HS-5 (cell line): ENCODE measurements at regions not wholly inside any gene's neighbourhood (a gene's known extent, or its start where the extent isn't known, plus 50 kb on each side); places are given as distances from the start of the nearest gene placed in this dataset.
A peak's percentile ranks its signal among the peaks of the same experiment; 100 is the strongest.

Experiments used
- DNase-seq: peaks from one replicate; pipeline ENCODE4 v3.0.0-alpha.2; 2012; ENCODE audit warnings: low read depth

DNA sequence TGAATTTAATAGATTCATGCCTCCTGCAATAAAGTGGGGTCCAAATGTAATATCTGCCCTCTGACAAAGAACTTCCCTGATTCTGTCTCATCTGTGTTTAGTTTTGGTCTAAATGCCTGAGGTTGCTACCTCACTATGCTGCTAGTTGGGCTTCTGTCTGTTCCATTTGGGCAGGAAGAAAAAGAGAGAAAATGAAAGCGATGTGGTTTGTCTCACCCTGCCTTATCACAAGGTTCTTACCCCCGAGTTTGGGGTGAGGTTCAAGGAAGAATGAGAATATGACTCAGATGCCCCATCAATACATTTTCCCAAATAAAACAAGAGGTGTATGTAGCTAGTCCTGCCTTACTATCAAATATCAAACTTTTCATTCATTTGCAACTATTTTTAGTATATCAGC is 132.1 kb upstream of the MTAP start:
- no peak for DNase-seq

- DNase-seq: no peak
Measured at GRCh38 chr9:21672140-21672539, 130.3 kb upstream of the MTAP start.

DNA sequence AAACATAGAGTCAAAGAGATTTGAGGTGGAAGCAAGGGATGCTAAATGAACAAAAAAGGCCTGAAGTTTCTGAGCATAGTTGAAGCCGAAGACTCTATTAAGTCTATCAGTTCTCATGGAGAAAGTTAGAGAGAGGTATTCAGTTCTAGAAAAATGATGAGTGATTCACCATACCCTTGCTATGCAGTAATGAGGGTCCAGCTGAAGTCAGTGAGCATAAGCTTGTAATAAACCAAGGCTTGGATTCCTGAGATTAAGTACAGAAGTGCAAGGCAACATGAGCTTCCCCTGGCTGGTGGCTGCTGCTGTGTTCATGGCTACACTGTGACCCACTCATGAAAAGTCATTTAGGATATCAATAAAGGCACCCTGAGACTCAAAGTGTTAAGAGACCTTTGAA is 129.7 kb upstream of the MTAP start:
- no peak for DNase-seq

GRCh38 chr9:21674894-21675293 is 127.5 kb upstream of the MTAP start:
- peak; percentile 64 for DNase-seq

- DNase-seq: no peak
Measured at GRCh38 chr9:21677387-21677786, 125.0 kb upstream of the MTAP start.

GRCh38 chr9:21677834-21678233 is 124.6 kb upstream of the MTAP start:
- peak; percentile 92 for DNase-seq

- no peak for DNase-seq
Measured at GRCh38 chr9:21679432-21679831, 123.0 kb upstream of the MTAP start.

DNA sequence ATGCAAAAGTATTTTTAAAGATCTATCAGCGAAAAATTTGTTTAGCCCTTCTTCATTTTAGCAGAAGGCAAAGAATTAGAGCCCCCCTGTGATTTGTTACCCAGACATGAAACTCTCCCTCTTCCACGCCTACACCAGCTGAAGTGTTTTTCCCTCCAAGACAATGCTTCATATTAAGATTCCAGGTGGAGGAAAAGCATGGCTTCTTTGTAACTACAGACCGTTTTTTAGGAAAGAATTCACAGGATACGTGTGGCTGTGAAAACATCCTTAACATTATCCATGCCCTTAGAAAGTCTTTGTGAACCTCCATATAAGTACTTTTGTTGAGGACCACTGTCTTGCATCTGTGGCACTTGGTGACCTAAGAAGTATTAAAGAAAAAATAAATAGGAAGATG is 121.8 kb upstream of the MTAP start:
- no peak for DNase-seq

GRCh38 chr9:21681641-21682040 is 120.8 kb upstream of the MTAP start:
- DNase-seq: peak; percentile 85

- DNase-seq: no peak
Measured at GRCh38 chr9:21682381-21682780, 120.1 kb upstream of the MTAP start.

GRCh38 chr9:21682981-21683380 is 119.5 kb upstream of the MTAP start:
- DNase-seq: no peak

GRCh38 chr9:21683484-21684175 is 118.8 kb upstream of the MTAP start:
- no peak for DNase-seq

GRCh38 chr9:21684231-21684630 is 118.2 kb upstream of the MTAP start:
- no peak for DNase-seq

GRCh38 chr9:21684831-21685362 is 117.5 kb upstream of the MTAP start:
- peak; percentile 64 for DNase-seq

- no peak for DNase-seq
Measured at GRCh38 chr9:21685502-21685901, 116.9 kb upstream of the MTAP start.

GRCh38 chr9:21686738-21687137 is 115.7 kb upstream of the MTAP start:
- no peak for DNase-seq

DNA sequence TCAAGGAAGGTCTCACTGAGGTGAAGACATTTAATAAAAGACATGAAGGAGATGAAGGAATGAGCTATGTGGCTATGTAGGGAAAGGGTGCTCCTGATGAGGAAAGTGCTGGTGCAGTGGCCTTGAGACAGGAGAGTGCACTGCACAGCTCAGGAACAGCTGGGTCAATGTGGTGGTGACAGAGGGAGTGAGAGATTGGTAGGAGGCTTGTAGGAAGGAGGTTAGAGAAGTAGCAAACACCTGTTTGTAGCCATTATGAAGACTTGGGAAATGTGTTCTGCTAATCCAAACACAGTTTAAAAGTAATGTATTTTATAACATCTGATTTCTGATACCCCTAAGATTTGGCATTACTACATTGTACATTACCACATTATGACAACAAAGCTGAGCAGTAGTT is 115.1 kb upstream of the MTAP start:
- no peak for DNase-seq

GRCh38 chr9:21688108-21689102 is 114.0 kb upstream of the MTAP start:
- peak; percentile 82 for DNase-seq

GRCh38 chr9:21689854-21690253 is 112.6 kb upstream of the MTAP start:
- no peak for DNase-seq

DNA sequence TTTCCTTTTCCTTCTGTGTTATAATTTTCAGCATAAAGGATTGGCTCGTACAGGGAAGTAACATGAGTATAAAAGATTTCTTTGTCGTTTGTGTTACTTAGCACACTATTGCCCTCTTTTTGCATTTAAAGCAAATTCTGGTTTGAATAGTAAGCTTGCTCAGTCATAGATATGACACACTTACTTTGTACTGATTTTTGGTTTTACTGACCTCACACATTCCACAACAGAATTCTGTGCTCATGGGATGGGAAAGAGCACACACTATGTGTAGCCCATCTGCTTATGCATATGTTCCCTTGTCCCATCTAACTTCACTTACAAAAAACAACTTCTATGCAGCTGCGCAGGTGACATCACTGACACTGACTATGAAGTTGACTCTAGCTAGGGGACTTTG is 111.9 kb upstream of the MTAP start:
- DNase-seq: no peak

- DNase-seq: no peak
Measured at GRCh38 chr9:21692390-21692789, 110.0 kb upstream of the MTAP start.

DNA sequence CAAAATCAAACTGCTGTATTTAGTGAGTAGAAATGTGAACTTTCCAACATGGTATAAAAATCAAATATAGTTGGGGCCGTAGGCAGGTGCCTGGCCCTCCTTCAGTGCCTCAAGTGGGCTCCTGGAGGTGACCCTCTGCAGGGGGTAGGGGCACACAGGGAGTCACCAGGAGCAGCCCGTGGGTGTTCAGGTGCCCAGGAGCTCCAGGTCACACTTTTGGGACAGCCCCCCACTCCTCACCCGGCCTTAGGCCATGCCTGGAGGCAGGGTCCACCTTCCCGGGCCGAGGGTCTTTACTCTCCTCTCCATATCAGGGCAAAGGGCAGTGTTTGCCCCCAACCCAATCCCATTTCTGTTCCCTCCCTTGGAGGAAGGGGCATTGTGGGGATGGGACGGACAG is 108.0 kb upstream of the MTAP start:
- DNase-seq: no peak

DNA sequence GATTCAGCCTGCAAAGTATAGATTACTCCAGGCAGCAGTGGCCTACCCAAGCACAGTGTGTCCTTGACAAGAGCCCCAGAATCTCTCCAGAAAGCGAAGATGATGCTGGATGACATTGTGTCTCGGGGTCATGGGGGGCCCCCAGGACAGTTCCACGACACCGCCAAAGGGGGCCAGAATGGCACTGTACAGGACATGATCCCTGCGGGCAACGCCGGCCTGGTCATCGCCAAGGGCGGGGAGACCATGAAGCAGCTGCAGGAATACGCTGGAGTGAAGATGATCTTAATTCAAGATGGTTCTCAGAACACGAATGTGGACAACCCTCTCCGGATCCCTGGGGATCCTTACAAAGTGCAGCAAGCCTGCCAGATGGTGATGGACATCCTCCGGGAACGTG is 107.0 kb upstream of the MTAP start:
- DNase-seq: no peak
